Heart left ventricle (tissue), 13 donors: ENCODE measurements at regions not wholly inside any gene's neighbourhood (a gene's known extent, or its start where the extent isn't known, plus 50 kb on each side); places are given as distances from the start of the nearest gene placed in this dataset.

ENCODE experiments used
- POLR2A ChIP-seq, 2 donors: fragments of 450-650 bp; IDR thresholded peaks; one replicate each; pipeline ENCODE4 v1.6.1; 2017; ENCODE audit warnings: antibody characterized with exemption in 2 of 2, mild to moderate bottlenecking in 2 of 2, moderate library complexity in 2 of 2
- TF ChIP-seq, protein P1 (sequence below), 12 donors: fragments of 200-600 bp; sonication (generic) in 4 of 12; IDR thresholded peaks; one replicate each; pipeline versions ENCODE4 v1.5.0 to v1.8.0; 2018 to 2022; ENCODE audit warnings: antibody characterized with exemption in 12 of 12, mild to moderate bottlenecking in 5 of 12
- donor health status: ischemic (EF 13 %, LVEDD 7.1; RV severe dilation, severe dysfunction).
- donor health status: DM: no; HTN: yes; CAD: no.
- donor health status: DM: no; HTN: no; CAD: no.
- donor health status: ischemic (EF 25% LVEDD 6.9; RV normal size, moderate dysfunction).
- donor health status: ischemic (EF 25% LVEDD 5.7; RV mildly dilated, moderate dysfunction).
- donor health status: ischemic (EF 35%, LVEDD 5.7; RV mildly dilated, moderate dysfunction).
- donor health status: nonischemic (EF 11% LVEDD 7.7; RV severe dilation, severe dysfunction).
- donor health status: DM: yes; HTN: yes; CAD: no.
- donor health status: PGD.
- donor health status: ischemic (EF 29% LVEDD 5.4; RV normal size, mild dysfunction).
- donor health status: nonischemic (EF 23%, LVEDD 6.1; RV moderate dilation, normal function).

DNA sequence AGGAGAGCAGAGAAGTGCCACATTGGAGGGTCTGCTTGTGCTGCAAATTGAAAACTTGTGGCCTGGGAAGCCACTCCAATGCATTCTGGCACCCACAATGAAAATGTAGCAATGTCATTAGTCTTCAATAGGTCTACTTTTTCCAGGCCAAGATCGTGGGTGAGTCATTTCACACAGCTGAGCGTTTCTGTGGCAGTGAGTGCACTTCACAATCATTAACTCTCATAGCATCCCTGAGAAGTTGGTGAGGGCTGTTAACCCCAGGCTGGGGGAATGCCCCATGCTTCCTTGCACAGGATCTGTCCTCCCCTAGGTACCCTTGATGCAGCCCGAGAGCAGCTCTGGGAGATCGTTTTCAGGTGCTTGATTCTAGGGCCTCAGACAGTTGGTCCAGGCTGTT, 196.8 kb upstream of the ATP6AP2 start:
- TF ChIP-seq, protein P1, sequence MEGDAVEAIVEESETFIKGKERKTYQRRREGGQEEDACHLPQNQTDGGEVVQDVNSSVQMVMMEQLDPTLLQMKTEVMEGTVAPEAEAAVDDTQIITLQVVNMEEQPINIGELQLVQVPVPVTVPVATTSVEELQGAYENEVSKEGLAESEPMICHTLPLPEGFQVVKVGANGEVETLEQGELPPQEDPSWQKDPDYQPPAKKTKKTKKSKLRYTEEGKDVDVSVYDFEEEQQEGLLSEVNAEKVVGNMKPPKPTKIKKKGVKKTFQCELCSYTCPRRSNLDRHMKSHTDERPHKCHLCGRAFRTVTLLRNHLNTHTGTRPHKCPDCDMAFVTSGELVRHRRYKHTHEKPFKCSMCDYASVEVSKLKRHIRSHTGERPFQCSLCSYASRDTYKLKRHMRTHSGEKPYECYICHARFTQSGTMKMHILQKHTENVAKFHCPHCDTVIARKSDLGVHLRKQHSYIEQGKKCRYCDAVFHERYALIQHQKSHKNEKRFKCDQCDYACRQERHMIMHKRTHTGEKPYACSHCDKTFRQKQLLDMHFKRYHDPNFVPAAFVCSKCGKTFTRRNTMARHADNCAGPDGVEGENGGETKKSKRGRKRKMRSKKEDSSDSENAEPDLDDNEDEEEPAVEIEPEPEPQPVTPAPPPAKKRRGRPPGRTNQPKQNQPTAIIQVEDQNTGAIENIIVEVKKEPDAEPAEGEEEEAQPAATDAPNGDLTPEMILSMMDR (IDR thresholded peaks at IDR 0.05), result no peak
- TF ChIP-seq POLR2A (IDR thresholded peaks at IDR 0.05), result no peak
